ENCODE measurements at regions not wholly inside any gene's neighbourhood (a gene's known extent, or its start where the extent isn't known, plus 50 kb on each side); places are given as distances from the start of the nearest gene placed in this dataset.

DNA sequence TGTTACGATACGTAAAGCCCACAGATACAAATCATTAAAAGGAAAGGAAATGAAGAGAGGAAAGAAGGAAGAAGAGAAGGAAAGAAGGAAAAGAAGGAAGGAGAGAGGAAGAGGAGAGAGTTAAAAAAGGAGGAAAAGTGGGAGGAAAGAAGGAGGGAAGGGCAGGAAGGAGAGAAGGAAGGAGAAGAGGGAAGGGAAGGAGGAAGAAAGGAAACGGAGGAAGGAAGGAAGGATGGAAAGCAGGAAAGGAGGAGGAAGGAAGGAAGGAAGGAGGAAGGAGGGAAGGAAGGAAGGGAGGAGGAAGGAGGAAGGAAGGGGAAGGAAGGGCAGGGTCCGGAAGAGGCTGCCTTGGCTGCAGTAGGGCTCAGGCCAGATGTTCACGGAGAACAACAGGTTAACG, 95.2 kb downstream of the ENGASE start:
- no peaks in the 10 kb centered on the region for H3K4me1 ChIP-seq
- H3K4me3 ChIP-seq = no peak overlapping the region
- no peak overlapping the region for H3K27ac ChIP-seq
- H3K36me3 ChIP-seq = no peaks in the 10 kb centered on the region
- no peaks in the 10 kb centered on the region for H3K27me3 ChIP-seq
- H3K9me3 ChIP-seq = no peaks in the 10 kb centered on the region
- TF ChIP-seq, protein P1, sequence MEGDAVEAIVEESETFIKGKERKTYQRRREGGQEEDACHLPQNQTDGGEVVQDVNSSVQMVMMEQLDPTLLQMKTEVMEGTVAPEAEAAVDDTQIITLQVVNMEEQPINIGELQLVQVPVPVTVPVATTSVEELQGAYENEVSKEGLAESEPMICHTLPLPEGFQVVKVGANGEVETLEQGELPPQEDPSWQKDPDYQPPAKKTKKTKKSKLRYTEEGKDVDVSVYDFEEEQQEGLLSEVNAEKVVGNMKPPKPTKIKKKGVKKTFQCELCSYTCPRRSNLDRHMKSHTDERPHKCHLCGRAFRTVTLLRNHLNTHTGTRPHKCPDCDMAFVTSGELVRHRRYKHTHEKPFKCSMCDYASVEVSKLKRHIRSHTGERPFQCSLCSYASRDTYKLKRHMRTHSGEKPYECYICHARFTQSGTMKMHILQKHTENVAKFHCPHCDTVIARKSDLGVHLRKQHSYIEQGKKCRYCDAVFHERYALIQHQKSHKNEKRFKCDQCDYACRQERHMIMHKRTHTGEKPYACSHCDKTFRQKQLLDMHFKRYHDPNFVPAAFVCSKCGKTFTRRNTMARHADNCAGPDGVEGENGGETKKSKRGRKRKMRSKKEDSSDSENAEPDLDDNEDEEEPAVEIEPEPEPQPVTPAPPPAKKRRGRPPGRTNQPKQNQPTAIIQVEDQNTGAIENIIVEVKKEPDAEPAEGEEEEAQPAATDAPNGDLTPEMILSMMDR (IDR thresholded peaks at IDR 0.05) = no peak
- no peak for DNase-seq (ENCODE audit: low spot score)

DNA sequence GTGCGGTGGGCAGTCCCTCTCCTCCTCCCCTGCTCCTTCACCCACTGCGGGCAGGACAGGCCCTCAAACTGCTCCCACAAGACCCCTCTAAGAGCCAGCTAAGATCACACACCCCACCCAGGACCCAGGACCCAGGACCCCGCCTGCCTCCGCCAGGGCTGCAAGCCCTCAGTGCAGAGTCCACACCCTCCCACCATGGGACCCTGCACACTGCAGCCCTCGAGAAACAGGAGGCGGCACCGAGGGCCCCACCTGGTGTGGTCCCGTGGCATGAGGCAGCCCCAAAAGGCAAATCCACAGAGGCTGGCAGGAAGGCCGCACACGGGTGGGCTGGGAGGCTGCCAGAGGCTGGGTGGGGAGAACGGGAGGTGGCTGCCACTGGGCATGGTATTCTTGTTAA, 94.7 kb downstream of the ENGASE start:
- TF ChIP-seq, protein P1 (IDR thresholded peaks at IDR 0.05) = no peak
- Histone ChIP-seq H3K4me3 (no peak overlapping the region), H3K36me3 (no peaks in the 10 kb centered on the region), H3K27me3 (no peaks in the 10 kb centered on the region), H3K27ac (no peak overlapping the region), H3K9me3 (no peaks in the 10 kb centered on the region), H3K4me1 (no peaks in the 10 kb centered on the region)
- no peak for DNase-seq (ENCODE audit: low spot score)

DNA sequence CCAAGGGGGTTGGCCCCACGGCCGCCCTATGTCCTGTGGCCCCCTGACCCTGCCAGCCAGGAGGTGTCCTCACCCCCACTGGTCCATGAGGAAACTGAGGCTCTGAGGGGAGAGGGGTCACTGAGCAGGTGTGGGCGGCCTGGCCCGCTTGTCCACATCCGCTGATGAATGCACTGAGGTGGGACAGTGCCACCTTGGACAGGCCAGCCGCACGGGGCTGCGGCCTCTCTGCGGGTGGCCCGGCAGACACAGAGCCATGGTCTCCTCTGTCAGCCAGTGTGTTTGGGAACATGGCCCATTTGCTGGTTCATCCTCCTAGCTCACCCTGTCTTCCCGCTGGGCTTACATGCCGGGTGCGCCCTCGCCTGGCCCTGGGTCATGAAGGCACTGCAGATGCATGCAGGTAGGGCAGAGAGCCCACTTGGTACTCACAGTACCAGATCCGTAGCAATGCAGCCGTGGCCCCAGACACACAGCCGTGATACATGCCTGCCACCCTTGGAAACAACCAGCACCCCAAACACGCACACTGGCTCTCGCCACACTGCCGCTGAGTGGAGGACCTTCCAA, 93.9 kb downstream of the ENGASE start:
- H3K36me3 ChIP-seq = no peaks in the 10 kb centered on the region
- no peak overlapping the region for H3K4me3 ChIP-seq
- H3K27me3 ChIP-seq = no peaks in the 10 kb centered on the region
- no peaks in the 10 kb centered on the region for H3K4me1 ChIP-seq
- no peak for DNase-seq (ENCODE audit: low spot score)
- TF ChIP-seq, protein P1 (IDR thresholded peaks at IDR 0.05) = no peak
- H3K9me3 ChIP-seq = no peaks in the 10 kb centered on the region
- no peak overlapping the region for H3K27ac ChIP-seq

DNA sequence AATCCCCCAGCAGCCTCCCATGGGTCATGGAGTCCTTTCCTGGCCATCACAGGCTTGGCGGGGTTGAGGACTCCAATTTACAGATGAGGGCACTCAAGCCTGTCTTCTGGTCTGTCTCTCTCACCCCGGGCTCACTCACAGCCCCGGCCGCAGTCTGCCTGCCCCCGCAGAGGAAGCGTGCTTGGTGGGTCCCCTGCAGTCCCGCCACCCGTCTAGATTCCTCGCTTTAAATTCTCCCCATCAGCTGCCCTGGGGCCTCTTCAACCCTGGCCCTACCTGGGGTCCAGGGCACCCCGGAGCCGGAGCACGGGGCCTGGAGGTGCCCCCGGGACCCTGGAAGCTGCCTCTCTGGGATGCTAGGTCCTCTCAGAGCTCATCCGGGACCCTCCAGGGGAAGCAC, 92.9 kb downstream of the ENGASE start:
- H3K4me3 ChIP-seq = no peak overlapping the region
- H3K27me3 ChIP-seq = no peaks in the 10 kb centered on the region
- H3K9me3 ChIP-seq = no peaks in the 10 kb centered on the region
- no peaks in the 10 kb centered on the region for H3K4me1 ChIP-seq
- H3K36me3 ChIP-seq = no peaks in the 10 kb centered on the region
- H3K27ac ChIP-seq = no peak overlapping the region
- no peak for DNase-seq (ENCODE audit: low spot score)
- TF ChIP-seq, protein P1 (IDR thresholded peaks at IDR 0.05) = no peak

DNA sequence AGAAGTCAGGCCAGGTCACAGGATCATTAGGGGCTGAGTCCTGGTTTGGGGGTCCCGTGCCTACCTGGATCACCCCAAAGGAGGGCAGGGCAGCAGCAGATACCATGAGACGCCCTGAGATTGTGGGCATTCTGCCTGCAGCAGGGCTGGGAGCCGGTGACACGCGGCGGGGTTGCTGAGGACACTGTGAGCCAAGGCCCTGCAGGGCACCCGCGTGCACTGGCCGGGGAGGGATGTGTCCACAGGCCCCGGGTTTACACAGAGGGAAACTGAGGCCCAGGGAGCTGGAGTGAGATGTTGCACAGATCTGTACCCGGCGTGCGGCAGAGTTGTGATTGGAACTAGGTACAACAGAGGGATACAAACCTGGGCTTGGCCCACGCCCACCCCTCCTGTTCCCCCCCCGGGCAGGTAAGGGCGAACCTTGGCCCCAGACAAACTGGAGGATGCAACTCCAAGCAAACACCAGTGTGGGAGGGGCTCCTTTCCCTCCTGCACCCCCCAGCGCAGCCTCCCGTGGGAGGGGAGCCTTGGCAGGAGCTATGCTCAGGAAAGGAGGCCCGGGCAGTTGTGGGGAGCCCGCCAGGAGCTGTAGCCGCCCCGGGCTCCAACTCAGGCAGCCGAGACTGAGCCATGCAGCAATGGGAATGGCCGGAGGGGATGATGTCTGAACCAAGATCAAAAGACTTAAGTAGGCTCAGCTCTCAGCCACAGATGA, 91.3 kb downstream of the ENGASE start:
- no peaks in the 10 kb centered on the region for H3K27me3 ChIP-seq
- DNase-seq (ENCODE audit: low spot score) = no peak
- no peaks in the 10 kb centered on the region for H3K9me3 ChIP-seq
- TF ChIP-seq, protein P1 (IDR thresholded peaks at IDR 0.05) = no peak
- no peak overlapping the region for H3K27ac ChIP-seq
- H3K4me1 ChIP-seq = no peaks in the 10 kb centered on the region
- H3K4me3 ChIP-seq = no peak overlapping the region
- H3K36me3 ChIP-seq = no peaks in the 10 kb centered on the region
